ENCODE measurements at regions not wholly inside any gene's neighbourhood (a gene's known extent, or its start where the extent isn't known, plus 50 kb on each side); places are given as distances from the start of the nearest gene placed in this dataset.

GRCh38 chr13:88744289-88744688, 1073.1 kb downstream of the SLITRK5 start:
- no TSS peak for BruUV-seq (replicated peaks)
- intact Hi-C loops (cut with micrococcal nuclease; ENCODE audit: unreplicated experiment) = no loop called here
- POLR2A ChIA-PET (ENCODE audit: low non-redundant PET) = no interaction called here

GRCh38 chr13:88745011-88745410, 1073.8 kb downstream of the SLITRK5 start:
- DNase-seq (ENCODE audit: low spot score) = no peak
- no peaks in the 10 kb centered on the region for H3K9me3 ChIP-seq (ENCODE audit: low read depth, low read length, poor library complexity, severe bottlenecking)
- ChIA-PET POLR2A (ENCODE audit: low non-redundant PET) (no interaction called here), CTCF (no interaction called here)
- intact Hi-C loops (cut with micrococcal nuclease; ENCODE audit: unreplicated experiment) = no loop called here
- H3K4me3 ChIP-seq (ENCODE audit: low read depth, low read length, poor library complexity, severe bottlenecking) = no peak overlapping the region
- BruUV-seq (replicated peaks) = no TSS peak
- no peaks in the 10 kb centered on the region for H3K4me1 ChIP-seq (ENCODE audit: insufficient read depth, low read length, poor library complexity, severe bottlenecking)
- no peak overlapping the region for H3K27ac ChIP-seq (ENCODE audit: low read depth, low read length, poor library complexity, severe bottlenecking)
- H3K27me3 ChIP-seq (replicated peaks; ENCODE audit: insufficient read depth, low read depth, low read length, poor library complexity) = no peaks in the 10 kb centered on the region
- H3K36me3 ChIP-seq (ENCODE audit: insufficient read depth, low read length, poor library complexity, severe bottlenecking) = no peaks in the 10 kb centered on the region
- no peak for TF ChIP-seq EZH2 (IDR thresholded peaks at IDR 0.05; ENCODE audit: borderline replicate concordance, low read depth, low read length, poor library complexity, severe bottlenecking)
- no peak for TF ChIP-seq CTCF (conservative IDR thresholded peaks at IDR 0.05; ENCODE audit: low read depth, low read length)

More at GRCh38 chr13:88744289-88744688, 1073.1 kb downstream of the SLITRK5 start:
- no peak for DNase-seq (ENCODE audit: low spot score)
- H3K36me3 ChIP-seq (ENCODE audit: insufficient read depth, low read length, poor library complexity, severe bottlenecking) = no peaks in the 10 kb centered on the region
- no peak for TF ChIP-seq EZH2 (IDR thresholded peaks at IDR 0.05; ENCODE audit: borderline replicate concordance, low read depth, low read length, poor library complexity, severe bottlenecking)
- TF ChIP-seq CTCF (conservative IDR thresholded peaks at IDR 0.05; ENCODE audit: low read depth, low read length) = no peak
- H3K4me3 ChIP-seq (ENCODE audit: low read depth, low read length, poor library complexity, severe bottlenecking) = no peak overlapping the region
- H3K27ac ChIP-seq (ENCODE audit: low read depth, low read length, poor library complexity, severe bottlenecking) = no peak overlapping the region
- H3K9me3 ChIP-seq (ENCODE audit: low read depth, low read length, poor library complexity, severe bottlenecking) = no peaks in the 10 kb centered on the region
- CTCF ChIA-PET = no interaction called here
- H3K4me1 ChIP-seq (ENCODE audit: insufficient read depth, low read length, poor library complexity, severe bottlenecking) = no peaks in the 10 kb centered on the region
- no peaks in the 10 kb centered on the region for H3K27me3 ChIP-seq (replicated peaks; ENCODE audit: insufficient read depth, low read depth, low read length, poor library complexity)

- Histone ChIP-seq H3K27me3 (replicated peaks; ENCODE audit: insufficient read depth, low read depth, low read length, poor library complexity) (no peaks in the 10 kb centered on the region), H3K4me3 (ENCODE audit: low read depth, low read length, poor library complexity, severe bottlenecking) (no peak overlapping the region), H3K27ac (ENCODE audit: low read depth, low read length, poor library complexity, severe bottlenecking) (no peak overlapping the region), H3K9me3 (ENCODE audit: low read depth, low read length, poor library complexity, severe bottlenecking) (no peaks in the 10 kb centered on the region), H3K4me1 (ENCODE audit: insufficient read depth, low read length, poor library complexity, severe bottlenecking) (no peaks in the 10 kb centered on the region), H3K36me3 (ENCODE audit: insufficient read depth, low read length, poor library complexity, severe bottlenecking) (no peaks in the 10 kb centered on the region)
- TF ChIP-seq CTCF (conservative IDR thresholded peaks at IDR 0.05; ENCODE audit: low read depth, low read length) (no peak), EZH2 (IDR thresholded peaks at IDR 0.05; ENCODE audit: borderline replicate concordance, low read depth, low read length, poor library complexity, severe bottlenecking) (no peak)
- BruUV-seq (replicated peaks) = no TSS peak
- intact Hi-C loops (cut with micrococcal nuclease; ENCODE audit: unreplicated experiment) = no loop called here
- ChIA-PET POLR2A (ENCODE audit: low non-redundant PET) (no interaction called here), CTCF (no interaction called here)
- peak; percentile 1 for DNase-seq (ENCODE audit: low spot score)
Measured at GRCh38 chr13:88752041-88752440, 1080.9 kb downstream of the SLITRK5 start.

All from A673 (cell line).